H9 (cell line): ENCODE measurements at regions not wholly inside any gene's neighbourhood (a gene's known extent, or its start where the extent isn't known, plus 50 kb on each side); places are given as distances from the start of the nearest gene placed in this dataset.
"Not testable (repeated sequence)": the region's sequence is repeated elsewhere in the genome, so short reads cannot be mapped to it uniquely, and the experiment has no call there.

Source experiments
- DNase-seq: peaks from one replicate; pipeline ENCODE4 v3.0.0-alpha.2; 2017
- H2AFZ ChIP-seq: one replicate; pipeline ENCODE4 v1.6.1; 2013; ENCODE audit warnings: mild to moderate bottlenecking, low read length, control low read depth, moderate library complexity
- H2AK5ac ChIP-seq: 2 replicates; pipeline ENCODE4 v1.6.1; 2013; ENCODE audit warnings: low read length, control low read depth, mixed read lengths; ENCODE audit not compliant: insufficient read length
- H2BK120ac ChIP-seq: one replicate; pipeline ENCODE4 v1.6.1; 2013; ENCODE audit warnings: low read depth, mild to moderate bottlenecking, low read length, control low read depth, inconsistent platforms; ENCODE audit not compliant: poor library complexity, severe bottlenecking
- H2BK12ac ChIP-seq: 2 replicates; pipeline ENCODE4 v1.6.1; 2013; ENCODE audit warnings: low read length, control low read depth, mixed read lengths, low read depth; ENCODE audit not compliant: insufficient read length
- H2BK15ac ChIP-seq: 2 replicates; pipeline ENCODE4 v1.6.1; 2013; ENCODE audit warnings: low read depth, low read length, control low read depth
- H2BK20ac ChIP-seq: one replicate; pipeline ENCODE4 v1.6.1; 2013; ENCODE audit warnings: low read depth, mild to moderate bottlenecking, low read length, control low read depth, inconsistent platforms; ENCODE audit not compliant: poor library complexity, severe bottlenecking
- H2BK5ac ChIP-seq: 2 replicates; pipeline ENCODE4 v1.6.1; 2013; ENCODE audit warnings: low read length, control low read depth, mixed read lengths; ENCODE audit not compliant: insufficient read length
- H3K14ac ChIP-seq: 2 replicates; pipeline ENCODE4 v1.6.1; 2013; ENCODE audit warnings: low read length, control low read depth; ENCODE audit not compliant: insufficient read depth
- H3K18ac ChIP-seq: 2 replicates; pipeline ENCODE4 v1.6.1; 2013; ENCODE audit warnings: low read depth, mild to moderate bottlenecking, mixed read lengths, low read length, control low read depth; ENCODE audit not compliant: insufficient read length
- H3K23ac ChIP-seq: 2 replicates; pipeline ENCODE4 v1.6.1; 2013; ENCODE audit warnings: low read length, control low read depth, mixed read lengths, low read depth; ENCODE audit not compliant: insufficient read length
- H3K23me2 ChIP-seq: 2 replicates; pipeline ENCODE4 v1.6.1; 2013; ENCODE audit warnings: low read depth, mild to moderate bottlenecking, mixed read lengths, low read length, control low read depth; ENCODE audit not compliant: insufficient read length, poor library complexity, severe bottlenecking
- H3K27ac ChIP-seq: 2 replicates; pipeline ENCODE4 v1.5.1; 2013; ENCODE audit warnings: low read length, control low read depth, mixed read lengths, low read depth; ENCODE audit not compliant: insufficient read length
- H3K27me3 ChIP-seq: 2 replicates; pipeline ENCODE4 v1.6.1; 2013; ENCODE audit warnings: low read length, control low read depth, inconsistent platforms; ENCODE audit not compliant: insufficient read depth
- H3K4ac ChIP-seq: 2 replicates; pipeline ENCODE4 v1.6.1; 2013; ENCODE audit warnings: low read depth, mild to moderate bottlenecking, control low read depth, inconsistent platforms, low read length, moderate library complexity
- H3K4me1 ChIP-seq: 2 replicates; pipeline ENCODE4 v1.6.1; 2013; ENCODE audit warnings: low read length, control low read depth, inconsistent platforms; ENCODE audit not compliant: insufficient read depth
- H3K4me2 ChIP-seq: 2 replicates; pipeline ENCODE4 v1.6.1; 2013; ENCODE audit warnings: low read length, control low read depth, mixed read lengths; ENCODE audit not compliant: insufficient read length, insufficient read depth
- H3K56ac ChIP-seq: 2 replicates; pipeline ENCODE4 v1.6.1; 2013; ENCODE audit warnings: low read depth, mild to moderate bottlenecking, mixed read lengths, low read length, control low read depth; ENCODE audit not compliant: insufficient read length
- H3K79me1 ChIP-seq: 2 replicates; pipeline ENCODE4 v1.6.1; 2013; ENCODE audit warnings: low read depth, mild to moderate bottlenecking, moderate library complexity, low read length, control low read depth, inconsistent platforms; ENCODE audit not compliant: insufficient read depth, poor library complexity, severe bottlenecking
- H3K79me2 ChIP-seq: 2 replicates; pipeline ENCODE4 v1.6.1; 2013; ENCODE audit warnings: low read length, control low read depth, inconsistent platforms; ENCODE audit not compliant: insufficient read depth
- H3K9ac ChIP-seq: 2 replicates; pipeline ENCODE4 v1.6.1; 2013; ENCODE audit warnings: low read length, control low read depth, mixed read lengths; ENCODE audit not compliant: insufficient read length; ENCODE audit errors: extremely low read depth
- H3K9me3 ChIP-seq: one replicate; pipeline ENCODE4 v1.6.1; 2013; ENCODE audit warnings: low read depth, low read length, inconsistent platforms; ENCODE audit not compliant: control insufficient read depth
- H3T11ph ChIP-seq: one replicate; pipeline ENCODE4 v1.6.1; 2013; ENCODE audit warnings: mild to moderate bottlenecking, low read length, control low read depth, inconsistent platforms
- H4K20me1 ChIP-seq: one replicate; pipeline ENCODE4 v1.6.1; 2013; ENCODE audit not compliant: control insufficient read depth, insufficient read length, insufficient read depth
- H4K5ac ChIP-seq: 2 replicates; pipeline ENCODE4 v1.6.1; 2013; ENCODE audit warnings: low read depth, mild to moderate bottlenecking, mixed read lengths, low read length, control low read depth; ENCODE audit not compliant: insufficient read length
- H4K8ac ChIP-seq: replicated peaks from 2 replicates; pipeline ENCODE4 v1.6.1; 2013; ENCODE audit warnings: low read length, control low read depth, mixed read lengths, low read depth; ENCODE audit not compliant: insufficient read length
- H4K91ac ChIP-seq: 2 replicates; pipeline ENCODE4 v1.6.1; 2013; ENCODE audit warnings: low read depth, mild to moderate bottlenecking, moderate library complexity, mixed read lengths, low read length, control low read depth; ENCODE audit not compliant: insufficient read length
- H3K27ac Mint-ChIP-seq, 3 experiments: 2 replicates in 2 of 3; 3 replicates in 1 of 3; pipeline ENCODE4 v1.8.0; 2020 to 2021; ENCODE audit warnings: mixed read lengths in 3 of 3, mild to moderate bottlenecking in 1 of 3, moderate library complexity in 1 of 3
- H3K27me3 Mint-ChIP-seq: 2 replicates; pipeline ENCODE4 v1.8.0; 2021; ENCODE audit warnings: low read depth, mild to moderate bottlenecking, moderate library complexity, mixed read lengths
- H3K36me3 Mint-ChIP-seq, 3 experiments: 2 replicates in 2 of 3; 3 replicates in 1 of 3; pipeline ENCODE4 v1.8.0; 2020 to 2021; ENCODE audit warnings: low read depth in 3 of 3, mixed read lengths in 3 of 3; ENCODE audit not compliant: insufficient read depth in 1 of 3
- H3K4me1 Mint-ChIP-seq, 2 experiments: 2 replicates each; pipeline ENCODE4 v1.8.0; 2020; ENCODE audit warnings: mixed read lengths in 2 of 2
- H3K4me3 Mint-ChIP-seq, 2 experiments: 2 replicates in 1 of 2; 3 replicates in 1 of 2; pipeline ENCODE4 v1.8.0; 2020 to 2021; ENCODE audit warnings: mild to moderate bottlenecking in 2 of 2, mixed read lengths in 2 of 2, moderate library complexity in 1 of 2
- H3K9me3 Mint-ChIP-seq, 2 experiments: 2 replicates in 1 of 2; 3 replicates in 1 of 2; pipeline ENCODE4 v1.8.0; 2020; ENCODE audit warnings: mild to moderate bottlenecking in 2 of 2, mixed read lengths in 2 of 2, moderate library complexity in 1 of 2
- CTCF ChIP-seq: fragments of 200-600 bp; sonication (generic); conservative IDR thresholded peaks from 3 replicates; pipeline ENCODE4 v1.8.0; 2021; ENCODE audit warnings: antibody characterized with exemption, mild to moderate bottlenecking
- WGBS: extraction: QIAGEN DNeasy Blood & Tissue Kit; methylation state at CpG from one replicate; pipeline ENCODE4 v1.1.7; 2013; ENCODE audit warnings: missing lambda C conversion rate, low lambda C conversion rate, mixed read lengths; ENCODE audit not compliant: insufficient read length; ENCODE audit errors: extremely low coverage; 5-methylcytosine and 5-hydroxymethylcytosine counted together

GRCh38 chr5:54867310-54867944 lies 118.0 kb downstream of the ESM1 start:
- no peak overlapping the region for H2BK5ac ChIP-seq
- H3K56ac ChIP-seq, result no peak overlapping the region
- H3K79me2 ChIP-seq, result no peaks in the 10 kb centered on the region
- H3K14ac ChIP-seq, result no peak overlapping the region
- H3K27ac ChIP-seq, result no peak overlapping the region
- TF ChIP-seq CTCF, result peak; percentile 79
- WGBS, result no CpG with 5 or more reads among the region's 7 CpGs
- no peaks in the 10 kb centered on the region for H3K4me1 ChIP-seq
- H2AFZ ChIP-seq, result no peak overlapping the region
- H3K23me2 ChIP-seq, result no peaks in the 10 kb centered on the region
- peak overlapping the region in 1 of 3 experiments; percentile 22; a peak in 1 of 7 replicates for H3K27ac Mint-ChIP-seq
- H3K27me3 ChIP-seq, result no peaks in the 10 kb centered on the region
- no peak overlapping the region for H2BK12ac ChIP-seq
- H3K36me3 Mint-ChIP-seq, result no peaks in the 10 kb centered on the region
- no peak overlapping the region for H3K4me2 ChIP-seq
- no peak overlapping the region for H2BK120ac ChIP-seq
- H3K9me3 ChIP-seq, result no peaks in the 10 kb centered on the region
- peaks cover 6% of the 10 kb centered on the region for H3K27me3 Mint-ChIP-seq
- no peaks in the 10 kb centered on the region; a peak in 1 of 5 replicates for H3K9me3 Mint-ChIP-seq
- no peaks in the 10 kb centered on the region for H4K20me1 ChIP-seq
- H3T11ph ChIP-seq, result no peak overlapping the region
- H3K79me1 ChIP-seq, result no peaks in the 10 kb centered on the region
- H3K4me3 Mint-ChIP-seq, result no peak overlapping the region
- H2AK5ac ChIP-seq, result no peak overlapping the region
- DNase-seq, result no peak
- peaks cover 0 to 3% of the 10 kb centered on the region in 2 experiments; a peak in 2 of 4 replicates for H3K4me1 Mint-ChIP-seq
- no peak overlapping the region for H3K9ac ChIP-seq
- H2BK15ac ChIP-seq, result no peak overlapping the region
- H4K8ac ChIP-seq, result no peak overlapping the region
- no peak overlapping the region for H4K91ac ChIP-seq
- no peak overlapping the region for H2BK20ac ChIP-seq
- H4K5ac ChIP-seq, result no peak overlapping the region
- no peak overlapping the region for H3K23ac ChIP-seq
- H3K4ac ChIP-seq, result no peak overlapping the region
- no peak overlapping the region for H3K18ac ChIP-seq

- not testable (repeated sequence) for H3T11ph ChIP-seq, H4K20me1 ChIP-seq
Observed at GRCh38 chr5:54864911-54865515, 120.4 kb downstream of the ESM1 start.

More at GRCh38 chr5:54864911-54865515, 120.4 kb downstream of the ESM1 start:
- not testable (repeated sequence) for H3K9ac ChIP-seq, H3K18ac ChIP-seq, H2AK5ac ChIP-seq, DNase-seq, H3K56ac ChIP-seq, H3K27me3 Mint-ChIP-seq, H3K27ac Mint-ChIP-seq, H2BK12ac ChIP-seq, H3K36me3 Mint-ChIP-seq, H3K23me2 ChIP-seq, H3K4me1 Mint-ChIP-seq, H3K4me1 ChIP-seq, H4K8ac ChIP-seq, H3K4me3 Mint-ChIP-seq, H4K5ac ChIP-seq, H2AFZ ChIP-seq, H2BK20ac ChIP-seq, H3K27me3 ChIP-seq, H3K23ac ChIP-seq, H2BK120ac ChIP-seq, H2BK15ac ChIP-seq, H3K14ac ChIP-seq, H3K9me3 ChIP-seq, H3K79me2 ChIP-seq, H3K27ac ChIP-seq, H3K4me2 ChIP-seq, H2BK5ac ChIP-seq, H3K79me1 ChIP-seq, H3K4ac ChIP-seq, H3K9me3 Mint-ChIP-seq, H4K91ac ChIP-seq
- no CpG with 5 or more reads among the region's 44 CpGs for WGBS
